ENCODE measurements at regions not wholly inside any gene's neighbourhood (a gene's known extent, or its start where the extent isn't known, plus 50 kb on each side); places are given as distances from the start of the nearest gene placed in this dataset.

- TF ChIP-seq, protein P1, sequence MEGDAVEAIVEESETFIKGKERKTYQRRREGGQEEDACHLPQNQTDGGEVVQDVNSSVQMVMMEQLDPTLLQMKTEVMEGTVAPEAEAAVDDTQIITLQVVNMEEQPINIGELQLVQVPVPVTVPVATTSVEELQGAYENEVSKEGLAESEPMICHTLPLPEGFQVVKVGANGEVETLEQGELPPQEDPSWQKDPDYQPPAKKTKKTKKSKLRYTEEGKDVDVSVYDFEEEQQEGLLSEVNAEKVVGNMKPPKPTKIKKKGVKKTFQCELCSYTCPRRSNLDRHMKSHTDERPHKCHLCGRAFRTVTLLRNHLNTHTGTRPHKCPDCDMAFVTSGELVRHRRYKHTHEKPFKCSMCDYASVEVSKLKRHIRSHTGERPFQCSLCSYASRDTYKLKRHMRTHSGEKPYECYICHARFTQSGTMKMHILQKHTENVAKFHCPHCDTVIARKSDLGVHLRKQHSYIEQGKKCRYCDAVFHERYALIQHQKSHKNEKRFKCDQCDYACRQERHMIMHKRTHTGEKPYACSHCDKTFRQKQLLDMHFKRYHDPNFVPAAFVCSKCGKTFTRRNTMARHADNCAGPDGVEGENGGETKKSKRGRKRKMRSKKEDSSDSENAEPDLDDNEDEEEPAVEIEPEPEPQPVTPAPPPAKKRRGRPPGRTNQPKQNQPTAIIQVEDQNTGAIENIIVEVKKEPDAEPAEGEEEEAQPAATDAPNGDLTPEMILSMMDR (conservative IDR thresholded peaks at IDR 0.05; ENCODE audit: low read depth, low read length), result no peak
- DNase-seq (ENCODE audit: low read depth), result no peak
- no peak overlapping the region for H3K4me3 ChIP-seq (ENCODE audit: low read depth, low read length)
Measured at GRCh38 chr1:81220614-81221071, 580.1 kb upstream of the ADGRL2 start.

DNA sequence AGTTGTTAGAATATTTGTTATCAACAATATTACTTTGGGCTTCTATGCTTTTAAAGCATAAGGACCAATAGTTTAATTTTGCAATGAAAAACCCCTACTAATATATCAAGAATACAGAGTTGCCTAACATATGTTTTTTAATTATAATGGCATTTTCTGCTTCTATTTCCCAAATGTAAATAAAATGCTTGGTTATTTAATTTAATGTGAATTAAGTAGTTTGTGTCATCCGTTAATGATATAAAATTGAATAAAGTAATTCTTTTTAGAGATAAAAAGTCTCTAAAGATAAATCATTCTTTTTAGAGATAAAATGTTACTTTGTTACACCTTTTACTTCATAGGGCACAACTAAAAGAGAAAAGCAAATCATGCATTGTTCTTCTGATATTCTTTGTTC, 583.7 kb upstream of the ADGRL2 start:
- no peak overlapping the region for H3K4me3 ChIP-seq (ENCODE audit: low read depth, low read length)
- DNase-seq (ENCODE audit: low read depth), result no peak
- TF ChIP-seq, protein P1 (conservative IDR thresholded peaks at IDR 0.05; ENCODE audit: low read depth, low read length), result no peak

DNA sequence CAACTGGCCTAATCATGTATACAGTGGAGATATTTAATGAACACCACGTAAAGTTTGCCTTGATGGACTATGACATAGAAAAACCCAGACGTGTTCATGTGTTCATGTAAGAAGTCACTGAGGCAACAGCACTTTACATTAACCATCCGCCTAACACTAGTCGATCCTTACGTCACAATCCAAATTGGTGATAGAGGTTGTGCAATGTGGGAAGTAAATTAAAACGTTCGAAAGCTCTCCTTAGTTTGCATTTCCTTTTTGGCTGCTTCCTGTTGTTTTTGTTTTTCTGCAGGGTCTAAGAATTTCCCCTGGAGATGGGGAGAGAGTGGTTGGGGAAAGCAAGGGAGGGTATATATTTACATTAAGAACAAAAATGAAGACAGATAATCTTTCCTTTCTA, 587.5 kb upstream of the ADGRL2 start:
- H3K4me3 ChIP-seq (ENCODE audit: low read depth, low read length), result no peak overlapping the region
- DNase-seq (ENCODE audit: low read depth), result no peak
- TF ChIP-seq, protein P1 (conservative IDR thresholded peaks at IDR 0.05; ENCODE audit: low read depth, low read length), result no peak

GRCh38 chr1:81209461-81209860, 591.3 kb upstream of the ADGRL2 start:
- no peak for DNase-seq (ENCODE audit: low read depth)
- H3K4me3 ChIP-seq (ENCODE audit: low read depth, low read length), result no peak overlapping the region
- TF ChIP-seq, protein P1 (conservative IDR thresholded peaks at IDR 0.05; ENCODE audit: low read depth, low read length), result no peak

- no peak overlapping the region for H3K4me3 ChIP-seq (ENCODE audit: low read depth, low read length)
- TF ChIP-seq, protein P1 (conservative IDR thresholded peaks at IDR 0.05; ENCODE audit: low read depth, low read length), result no peak
- DNase-seq (ENCODE audit: low read depth), result no peak
Measured at GRCh38 chr1:81208441-81208840, 592.3 kb upstream of the ADGRL2 start.

DNA sequence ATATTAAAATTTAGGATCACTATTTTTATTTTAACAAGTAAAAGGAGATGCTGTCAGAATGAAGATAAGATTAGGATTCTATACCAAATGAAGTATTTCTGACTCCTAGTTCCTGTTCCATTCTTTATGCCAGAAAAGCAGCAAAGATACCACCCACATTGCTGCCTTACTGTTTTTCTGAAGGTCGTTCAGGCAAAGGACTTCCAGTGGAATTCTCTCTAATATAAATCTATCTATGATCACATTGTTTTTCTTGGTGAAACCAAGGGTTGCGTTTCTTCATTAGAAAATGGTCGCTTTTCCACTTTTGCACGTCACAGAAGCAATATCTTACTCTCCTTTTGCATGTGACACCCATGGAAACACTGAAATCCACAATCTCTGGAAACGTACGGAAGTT, 594.8 kb upstream of the ADGRL2 start:
- TF ChIP-seq, protein P1 (conservative IDR thresholded peaks at IDR 0.05; ENCODE audit: low read depth, low read length), result no peak

DNA sequence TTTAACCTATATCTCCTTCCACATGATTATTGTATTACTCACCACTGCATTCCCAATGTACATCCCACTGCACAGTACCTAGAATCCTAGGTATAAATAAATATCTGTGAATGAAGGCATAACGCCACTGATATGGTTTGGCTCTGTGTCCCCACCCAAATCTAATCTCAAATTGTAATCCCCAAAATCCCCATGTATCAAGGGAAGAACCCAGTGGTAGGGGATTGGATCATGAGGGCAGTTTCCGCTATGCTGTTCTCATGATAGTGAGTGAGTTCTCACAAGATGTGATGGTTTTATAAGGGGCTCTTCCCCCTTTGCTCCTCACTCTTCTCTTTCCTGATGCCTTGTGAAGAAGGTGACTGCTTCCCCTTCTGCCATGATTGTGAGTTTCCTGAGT, 599.0 kb upstream of the ADGRL2 start:
- H3K4me3 ChIP-seq (ENCODE audit: low read depth, low read length), result no peak overlapping the region
- TF ChIP-seq, protein P1 (conservative IDR thresholded peaks at IDR 0.05; ENCODE audit: low read depth, low read length), result no peak
- no peak for DNase-seq (ENCODE audit: low read depth)

More for the DNA sequence above, 594.8 kb upstream of the ADGRL2 start:
- no peak overlapping the region for H3K4me3 ChIP-seq (ENCODE audit: low read depth, low read length)
- no peak for DNase-seq (ENCODE audit: low read depth)

Measured in epithelial cell of proximal tubule (primary cell).